ENCODE measurements at regions not wholly inside any gene's neighbourhood (a gene's known extent, or its start where the extent isn't known, plus 50 kb on each side); places are given as distances from the start of the nearest gene placed in this dataset.

DNA sequence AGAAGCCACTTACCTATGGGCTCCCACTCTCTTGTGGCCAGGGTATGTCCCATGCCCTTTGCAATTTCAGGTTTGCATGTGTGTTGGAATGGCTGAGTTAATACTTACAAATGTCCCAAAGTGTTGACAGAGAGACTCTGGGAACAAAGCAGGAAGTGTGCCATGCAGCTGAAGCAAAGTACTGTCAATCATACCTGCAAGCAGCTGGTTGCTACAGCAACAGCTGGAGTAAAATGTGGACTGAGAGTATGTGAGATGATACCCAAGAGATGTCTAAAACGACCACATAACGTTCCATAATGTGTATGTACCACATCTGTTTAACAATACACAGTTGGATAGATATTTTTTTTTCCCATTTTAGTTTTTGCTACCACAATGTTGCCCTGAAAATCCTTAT lies 82.8 kb upstream of the CAMK2D start:
- Histone ChIP-seq H3K9ac (ENCODE audit: insufficient read depth in 1 of 2, low read length in 2 of 2) (no peak overlapping the region), H3K27me3 (ENCODE audit: control insufficient read depth in 3 of 3, insufficient read depth in 3 of 3, low read length in 2 of 3) (no peaks in the 10 kb centered on the region), H3K36me3 (ENCODE audit: control insufficient read depth in 4 of 4, insufficient read depth in 4 of 4, low read length in 4 of 4) (no peaks in the 10 kb centered on the region), H3K4me3 (no peak overlapping the region), H3K4me1 (ENCODE audit: control insufficient read depth in 5 of 5, insufficient read depth in 5 of 5, low read length in 5 of 5) (peaks cover 0 to 12% (median 0%) of the 10 kb centered on the region in 5 donors), H3K27ac (ENCODE audit: low read depth in 1 of 2, low read length in 1 of 2) (no peak overlapping the region), H3K9me3 (ENCODE audit: control insufficient read depth in 4 of 4, insufficient read depth in 3 of 4, low read length in 3 of 4) (no peaks in the 10 kb centered on the region)
- DNase-seq (no peak), ATAC-seq (ENCODE audit: insufficient read depth, low FRiP score) (no peak)
- 70 to 83% methylated on average over 2 of the region's 2 CpGs for WGBS, 2 donors
- TF ChIP-seq, protein P1, sequence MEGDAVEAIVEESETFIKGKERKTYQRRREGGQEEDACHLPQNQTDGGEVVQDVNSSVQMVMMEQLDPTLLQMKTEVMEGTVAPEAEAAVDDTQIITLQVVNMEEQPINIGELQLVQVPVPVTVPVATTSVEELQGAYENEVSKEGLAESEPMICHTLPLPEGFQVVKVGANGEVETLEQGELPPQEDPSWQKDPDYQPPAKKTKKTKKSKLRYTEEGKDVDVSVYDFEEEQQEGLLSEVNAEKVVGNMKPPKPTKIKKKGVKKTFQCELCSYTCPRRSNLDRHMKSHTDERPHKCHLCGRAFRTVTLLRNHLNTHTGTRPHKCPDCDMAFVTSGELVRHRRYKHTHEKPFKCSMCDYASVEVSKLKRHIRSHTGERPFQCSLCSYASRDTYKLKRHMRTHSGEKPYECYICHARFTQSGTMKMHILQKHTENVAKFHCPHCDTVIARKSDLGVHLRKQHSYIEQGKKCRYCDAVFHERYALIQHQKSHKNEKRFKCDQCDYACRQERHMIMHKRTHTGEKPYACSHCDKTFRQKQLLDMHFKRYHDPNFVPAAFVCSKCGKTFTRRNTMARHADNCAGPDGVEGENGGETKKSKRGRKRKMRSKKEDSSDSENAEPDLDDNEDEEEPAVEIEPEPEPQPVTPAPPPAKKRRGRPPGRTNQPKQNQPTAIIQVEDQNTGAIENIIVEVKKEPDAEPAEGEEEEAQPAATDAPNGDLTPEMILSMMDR (IDR thresholded peaks at IDR 0.05; ENCODE audit: control extremely low read depth, extremely low read depth), result no peak

DNA sequence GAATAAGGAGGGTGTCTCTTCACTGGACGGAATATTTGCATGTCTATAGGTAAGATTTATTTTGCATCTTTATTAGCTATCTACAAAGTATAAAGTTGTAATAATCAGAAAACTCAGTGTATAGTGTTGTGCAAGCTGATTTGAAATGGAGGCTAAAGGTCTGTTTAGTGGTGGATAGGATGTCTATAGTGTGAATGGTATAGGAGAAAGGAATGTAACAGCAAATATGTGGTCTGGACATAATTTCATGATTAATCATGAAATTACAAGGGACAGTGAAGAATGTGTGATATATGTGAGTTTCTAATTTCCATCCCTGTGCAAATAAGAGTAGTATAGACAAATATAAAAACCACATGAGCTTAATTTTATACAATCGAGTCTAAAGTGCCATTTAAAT lies 79.3 kb upstream of the CAMK2D start:
- H3K27me3 ChIP-seq (ENCODE audit: control insufficient read depth in 3 of 3, insufficient read depth in 3 of 3, low read length in 2 of 3), result no peaks in the 10 kb centered on the region
- WGBS, 2 donors, result 94% methylated on average over 2 of the region's 2 CpGs
- ATAC-seq (ENCODE audit: insufficient read depth, low FRiP score), result no peak

DNA sequence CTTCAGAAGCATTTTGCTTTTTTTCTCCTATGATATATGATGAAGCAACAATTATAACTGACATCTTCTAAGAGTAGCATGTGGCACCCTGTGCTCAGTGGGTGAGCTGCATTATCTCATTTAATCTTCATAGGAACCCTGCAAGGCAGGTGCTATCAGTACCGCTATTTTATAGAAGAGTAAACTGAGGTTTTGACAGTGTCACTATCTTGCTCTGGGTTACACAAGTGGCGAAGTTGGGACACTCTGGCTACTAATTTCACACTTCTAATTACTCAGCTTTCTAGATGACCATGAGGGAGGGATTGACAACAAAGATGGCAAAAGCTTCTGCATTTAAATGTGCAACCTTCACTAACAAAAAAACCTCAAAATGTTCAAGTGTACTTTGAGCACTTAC lies 76.9 kb upstream of the CAMK2D start:
- no peak overlapping the region for H3K4me3 ChIP-seq
- no peak overlapping the region for H3K27ac ChIP-seq (ENCODE audit: low read depth in 1 of 2, low read length in 1 of 2)
- DNase-seq (no peak), ATAC-seq (ENCODE audit: insufficient read depth, low FRiP score) (no peak)
- 80 to 84% methylated on average over 2 of the region's 2 CpGs for WGBS, 2 donors
- H3K4me1 ChIP-seq (ENCODE audit: control insufficient read depth in 5 of 5, insufficient read depth in 5 of 5, low read length in 5 of 5), result peaks cover 0 to 3% (median 0%) of the 10 kb centered on the region in 5 donors
- no peaks in the 10 kb centered on the region for H3K36me3 ChIP-seq (ENCODE audit: control insufficient read depth in 4 of 4, insufficient read depth in 4 of 4, low read length in 4 of 4)
- TF ChIP-seq, protein P1 (IDR thresholded peaks at IDR 0.05; ENCODE audit: control extremely low read depth, extremely low read depth), result no peak
- H3K27me3 ChIP-seq (ENCODE audit: control insufficient read depth in 3 of 3, insufficient read depth in 3 of 3, low read length in 2 of 3), result no peaks in the 10 kb centered on the region
- H3K9ac ChIP-seq (ENCODE audit: insufficient read depth in 1 of 2, low read length in 2 of 2), result no peak overlapping the region
- H3K9me3 ChIP-seq (ENCODE audit: control insufficient read depth in 4 of 4, insufficient read depth in 3 of 4, low read length in 3 of 4), result no peaks in the 10 kb centered on the region

More for the DNA sequence above, 79.3 kb upstream of the CAMK2D start:
- TF ChIP-seq, protein P1 (IDR thresholded peaks at IDR 0.05; ENCODE audit: control extremely low read depth, extremely low read depth), result no peak
- Histone ChIP-seq H3K9ac (ENCODE audit: insufficient read depth in 1 of 2, low read length in 2 of 2) (no peak overlapping the region), H3K4me1 (ENCODE audit: control insufficient read depth in 5 of 5, insufficient read depth in 5 of 5, low read length in 5 of 5) (no peaks in the 10 kb centered on the region), H3K4me3 (no peak overlapping the region), H3K27ac (ENCODE audit: low read depth in 1 of 2, low read length in 1 of 2) (no peak overlapping the region), H3K36me3 (ENCODE audit: control insufficient read depth in 4 of 4, insufficient read depth in 4 of 4, low read length in 4 of 4) (no peaks in the 10 kb centered on the region), H3K9me3 (ENCODE audit: control insufficient read depth in 4 of 4, insufficient read depth in 3 of 4, low read length in 3 of 4) (no peaks in the 10 kb centered on the region)
- no peak for DNase-seq

DNA sequence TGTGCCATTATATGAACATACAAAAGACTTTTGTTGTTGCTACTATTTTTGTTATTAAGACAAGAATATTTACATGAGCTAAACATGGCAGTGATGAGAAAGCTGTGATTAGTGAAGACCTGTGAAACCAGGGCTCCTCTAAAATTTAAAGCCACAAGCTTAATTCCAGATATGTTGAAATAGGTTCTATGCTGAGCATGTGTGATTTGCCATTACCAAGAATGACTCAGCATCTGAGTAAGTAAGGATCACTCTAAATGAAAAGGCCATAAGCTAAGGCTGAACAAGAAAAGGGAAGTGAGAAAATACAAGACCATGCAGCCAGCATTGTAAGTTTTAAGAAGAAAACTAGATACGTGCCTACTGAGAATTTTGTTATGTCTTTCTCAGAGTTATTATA lies 75.9 kb upstream of the CAMK2D start:
- DNase-seq (peak in 2 of 3 donors; percentile 24 to 44), ATAC-seq (ENCODE audit: insufficient read depth, low FRiP score) (peak; percentile 41)
- Histone ChIP-seq H3K27me3 (ENCODE audit: control insufficient read depth in 3 of 3, insufficient read depth in 3 of 3, low read length in 2 of 3) (no peaks in the 10 kb centered on the region), H3K27ac (ENCODE audit: low read depth in 1 of 2, low read length in 1 of 2) (no peak overlapping the region), H3K4me3 (no peak overlapping the region), H3K9ac (ENCODE audit: insufficient read depth in 1 of 2, low read length in 2 of 2) (no peak overlapping the region), H3K4me1 (ENCODE audit: control insufficient read depth in 5 of 5, insufficient read depth in 5 of 5, low read length in 5 of 5) (peaks cover 0 to 3% (median 0%) of the 10 kb centered on the region in 5 donors), H3K36me3 (ENCODE audit: control insufficient read depth in 4 of 4, insufficient read depth in 4 of 4, low read length in 4 of 4) (no peaks in the 10 kb centered on the region), H3K9me3 (ENCODE audit: control insufficient read depth in 4 of 4, insufficient read depth in 3 of 4, low read length in 3 of 4) (no peaks in the 10 kb centered on the region)
- 44 to 57% methylated on average over 1 of the region's 1 CpG for WGBS, 2 donors
- TF ChIP-seq, protein P1 (IDR thresholded peaks at IDR 0.05; ENCODE audit: control extremely low read depth, extremely low read depth), result no peak
